Activated gamma-delta T cell treated with anti-CD3 and anti-CD28 coated beads, Interleukin-2, amount 50 U/mL, for 16 hours (primary cell): ENCODE measurements at regions not wholly inside any gene's neighbourhood (a gene's known extent, or its start where the extent isn't known, plus 50 kb on each side); places are given as distances from the start of the nearest gene placed in this dataset.
"Not testable (repeated sequence)": the region's sequence is repeated elsewhere in the genome, so short reads cannot be mapped to it uniquely, and the experiment has no call there.

Experiments
- DNase-seq: peaks from one replicate; pipeline ENCODE4 v3.0.0-alpha.2; 2020; ENCODE audit warnings: low read depth

DNA sequence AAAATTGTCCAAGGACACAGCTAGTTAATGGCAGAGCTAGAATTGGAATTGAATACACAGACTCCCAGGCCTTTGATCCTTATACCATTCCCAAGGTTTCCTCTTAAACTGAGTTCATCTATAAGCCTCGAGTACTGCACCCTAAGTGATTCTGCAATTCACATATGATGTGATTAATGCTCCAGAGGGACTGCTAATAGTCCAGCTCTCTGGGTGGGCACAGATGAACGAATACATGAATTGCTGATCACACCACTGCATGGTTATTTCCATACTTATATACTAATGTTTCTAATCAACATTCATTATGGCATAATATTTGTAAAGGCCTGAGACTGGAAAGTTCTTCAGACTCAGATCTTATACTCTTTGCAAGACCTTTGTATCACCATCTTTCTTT is 101.8 kb downstream of the NUFIP1 start:
- DNase-seq: no peak

DNA sequence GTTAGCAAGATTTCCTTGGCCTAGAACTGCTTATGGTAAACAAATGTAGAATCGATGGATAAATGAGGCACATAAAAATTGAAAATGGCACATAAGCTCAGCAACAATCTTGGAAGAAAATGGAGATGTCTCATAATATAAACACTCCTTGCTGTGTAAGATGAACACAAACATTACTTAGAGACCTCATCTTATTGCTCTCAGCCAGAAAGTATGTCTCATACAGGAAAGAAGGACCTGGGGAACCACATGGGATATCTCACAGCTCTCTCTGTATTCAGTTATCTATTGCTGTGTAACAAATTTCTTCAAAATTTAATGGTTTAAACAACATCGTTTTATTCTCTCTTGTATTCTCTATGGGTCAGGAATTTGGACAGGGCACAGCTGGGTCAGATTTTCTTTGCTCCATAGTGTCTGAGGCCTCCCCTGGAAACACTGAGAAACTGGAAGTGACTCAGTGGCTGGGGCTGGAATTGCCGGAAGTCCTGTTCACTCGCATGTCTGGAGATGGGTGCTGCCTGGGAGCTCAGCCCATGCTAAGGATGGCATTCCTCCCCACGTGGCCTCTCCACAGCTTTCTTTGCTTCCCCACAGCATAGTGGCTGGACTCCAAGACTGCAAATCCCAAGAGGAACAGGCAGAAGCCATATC is 105.1 kb downstream of the NUFIP1 start:
- no peak for DNase-seq

DNA sequence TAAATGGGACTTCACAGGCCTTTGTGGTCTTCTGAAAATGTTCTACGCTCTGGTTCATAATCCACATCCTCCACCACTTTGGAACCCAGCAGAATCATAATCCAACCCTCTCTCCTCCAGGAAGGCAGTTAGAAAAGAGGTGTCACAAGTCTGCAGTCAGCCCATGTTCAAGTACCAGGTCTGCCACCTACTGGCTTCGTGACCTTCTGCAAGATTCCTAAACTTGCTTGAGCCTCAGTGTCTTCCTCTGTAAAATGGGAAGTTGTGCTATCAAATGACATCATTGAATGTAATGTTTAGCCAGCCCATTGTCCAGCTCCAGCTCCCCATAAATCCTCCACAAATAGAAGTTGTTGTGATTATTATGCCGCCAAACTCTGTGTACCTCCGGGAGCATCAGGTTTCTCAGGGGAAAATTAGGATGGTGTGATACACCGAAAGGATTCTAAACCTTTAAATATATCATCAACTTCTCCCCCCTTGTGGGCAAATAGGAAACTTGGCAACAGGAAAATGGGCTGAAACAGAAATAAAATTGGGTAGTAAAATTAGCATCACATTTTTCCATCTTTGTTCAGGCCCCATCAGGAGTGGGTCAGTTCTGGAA is 109.7 kb downstream of the NUFIP1 start:
- DNase-seq: no peak

DNA sequence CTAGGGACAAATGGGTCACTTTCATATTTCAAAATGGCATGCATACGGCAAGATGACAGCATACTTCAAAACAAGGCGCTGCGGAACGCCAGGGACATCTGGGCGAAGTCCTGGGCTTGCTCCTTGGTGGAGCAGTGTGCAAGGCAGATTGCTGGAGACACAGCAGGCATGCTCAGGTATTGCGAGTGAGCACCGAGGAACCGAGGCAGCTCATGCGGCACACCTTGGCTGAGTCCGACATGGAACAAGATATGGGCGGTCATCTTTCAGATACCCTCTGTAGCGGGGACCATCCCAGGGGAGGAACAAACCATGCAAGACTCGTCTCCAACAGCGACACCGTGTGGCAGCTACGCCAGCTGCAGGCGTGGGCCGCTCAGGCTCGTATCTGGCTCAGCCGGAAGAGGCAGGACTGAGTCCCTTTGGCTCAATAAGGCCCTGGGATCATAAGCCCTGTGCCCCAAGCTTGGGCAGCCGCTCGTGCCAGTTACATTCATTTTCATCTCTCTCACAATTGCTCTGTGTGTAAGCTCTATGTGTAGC is 112.4 kb downstream of the NUFIP1 start:
- no peak for DNase-seq

DNA sequence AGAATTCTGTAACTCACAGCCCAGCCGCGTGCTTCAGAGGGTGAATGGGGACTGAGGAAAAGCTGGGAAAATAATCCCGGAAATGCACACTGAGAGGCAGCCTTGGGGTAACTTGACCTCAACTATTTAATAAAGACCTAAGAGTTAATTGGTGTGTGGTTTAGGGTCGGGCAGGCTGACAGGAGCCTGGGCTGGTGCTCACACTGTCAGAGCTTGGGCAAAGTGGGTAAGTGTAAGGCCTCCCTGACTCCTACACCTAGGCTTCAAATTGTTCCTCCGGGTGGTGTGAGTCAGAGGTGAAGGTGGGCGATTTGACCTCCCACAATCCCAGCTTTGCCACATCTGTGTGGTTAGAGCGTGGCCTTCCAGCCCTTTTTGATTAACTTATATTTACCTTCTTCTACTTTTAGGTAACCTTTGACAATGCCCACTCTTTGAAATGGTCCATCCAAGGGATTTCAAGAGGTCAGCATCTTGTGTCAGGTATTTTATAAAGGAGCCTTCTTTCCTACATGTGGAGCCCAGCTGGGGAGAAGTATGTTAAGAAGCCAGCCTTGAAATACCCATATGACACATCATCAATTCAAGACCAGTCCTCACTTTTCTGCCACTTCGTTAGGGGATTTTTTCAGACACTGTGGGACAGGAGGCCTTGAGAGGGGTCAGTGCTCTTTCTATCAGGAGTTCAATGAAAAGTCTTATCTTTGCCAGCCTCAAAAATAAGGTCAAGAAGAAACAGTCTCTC is 114.2 kb downstream of the NUFIP1 start:
- no peak for DNase-seq

DNA sequence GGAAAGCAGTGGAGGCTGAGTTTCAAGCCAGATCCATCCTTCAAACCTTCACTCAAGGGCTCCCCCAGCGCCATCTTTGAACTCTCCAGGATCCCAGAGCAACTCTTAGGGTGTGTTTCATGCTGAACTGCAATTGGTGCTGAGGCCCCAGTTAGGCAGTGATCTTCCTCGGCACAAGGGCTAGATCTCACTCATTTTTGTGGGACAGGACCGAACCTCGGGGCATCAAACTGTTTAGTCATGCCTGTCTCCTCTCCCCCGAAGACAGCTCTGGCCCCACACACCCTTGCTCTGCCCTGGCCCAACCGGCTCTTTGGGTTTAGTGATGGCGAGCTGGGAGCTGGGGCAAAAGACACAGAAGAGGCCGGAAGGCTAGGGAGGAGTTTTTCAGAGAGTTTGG is 115.1 kb downstream of the NUFIP1 start:
- no peak for DNase-seq

DNA sequence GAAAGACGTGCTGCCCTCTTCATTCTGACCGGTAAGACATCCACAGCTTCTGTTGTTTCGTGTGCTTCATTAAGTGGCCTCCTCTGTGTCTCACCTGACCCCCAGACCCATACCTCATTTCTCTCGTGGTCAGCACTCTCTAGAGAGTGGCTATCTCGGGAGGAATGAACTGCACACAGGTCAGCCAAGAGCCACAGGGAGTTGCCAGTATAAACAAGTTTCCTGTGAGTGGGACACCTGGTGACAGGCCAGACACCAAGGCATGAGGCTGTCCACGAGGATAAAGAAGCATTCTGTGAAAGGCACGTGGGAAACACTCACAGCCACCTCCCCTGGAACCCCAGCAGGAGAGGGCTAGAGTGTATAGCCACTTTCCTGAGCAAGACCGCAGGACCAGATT is 115.8 kb downstream of the NUFIP1 start:
- DNase-seq: no peak

DNA sequence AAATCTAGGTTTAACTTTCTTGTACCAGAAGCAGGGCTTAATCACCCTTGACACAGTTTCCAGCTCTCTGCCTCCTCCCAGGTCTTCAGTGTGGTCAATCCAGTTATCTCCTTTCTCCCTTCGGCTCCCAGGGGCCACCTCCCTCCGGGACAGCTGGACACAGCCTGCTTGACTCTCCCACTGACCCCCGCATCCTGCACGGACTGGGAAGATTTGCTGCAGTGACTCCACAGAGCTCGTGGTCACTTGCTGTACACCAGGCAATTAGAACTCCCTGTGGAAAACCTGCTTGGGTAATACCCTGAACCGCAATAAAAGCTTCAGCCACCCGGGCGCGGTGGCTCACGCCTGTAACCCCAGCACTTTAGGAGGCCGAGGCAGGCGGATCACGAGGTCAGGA is 116.5 kb downstream of the NUFIP1 start:
- DNase-seq: no peak

DNA sequence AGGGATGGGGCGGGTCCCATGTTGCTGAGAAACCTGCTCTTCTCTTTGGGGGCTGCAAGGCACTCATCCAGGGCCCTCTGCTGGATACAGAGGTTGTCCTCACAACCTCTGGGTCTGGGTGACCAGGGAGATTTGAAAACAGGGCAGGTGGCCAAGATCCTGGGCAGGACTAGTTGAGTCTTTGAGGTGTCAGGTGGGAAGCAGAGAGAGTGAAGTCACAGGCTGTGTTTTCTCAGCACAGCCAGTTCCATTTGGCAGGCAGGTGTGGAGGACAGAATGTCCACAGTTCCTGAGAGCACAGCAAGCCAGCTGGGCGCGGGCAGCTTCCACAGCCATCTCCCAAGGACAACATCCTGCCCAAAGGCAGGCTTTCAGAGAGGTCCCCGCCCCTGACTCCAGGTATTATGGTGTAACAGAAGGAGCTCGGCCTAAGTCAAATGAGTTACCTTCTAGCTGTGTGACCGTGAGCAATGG is 118.8 kb downstream of the NUFIP1 start:
- DNase-seq: no peak

DNA sequence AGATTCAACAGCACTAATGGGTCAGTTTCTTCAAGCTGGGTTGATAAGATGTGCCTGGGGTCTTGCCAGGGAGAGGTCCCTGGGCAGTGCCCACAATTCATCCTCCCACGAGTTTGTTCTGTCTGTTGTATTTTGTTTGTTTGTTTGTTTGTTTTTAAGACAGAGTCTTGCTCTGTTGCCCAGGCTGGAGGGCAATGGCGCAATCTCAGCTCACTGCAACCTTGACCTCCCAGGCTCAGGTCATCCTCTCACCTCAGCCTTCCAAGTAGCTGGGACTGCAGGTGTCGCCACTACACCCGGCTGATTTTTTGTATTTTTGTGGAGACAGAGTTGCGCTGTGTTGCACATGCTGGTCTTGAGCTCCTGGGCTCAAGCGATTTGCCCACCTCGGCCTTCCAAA is 120.1 kb downstream of the NUFIP1 start:
- DNase-seq: no peak

DNA sequence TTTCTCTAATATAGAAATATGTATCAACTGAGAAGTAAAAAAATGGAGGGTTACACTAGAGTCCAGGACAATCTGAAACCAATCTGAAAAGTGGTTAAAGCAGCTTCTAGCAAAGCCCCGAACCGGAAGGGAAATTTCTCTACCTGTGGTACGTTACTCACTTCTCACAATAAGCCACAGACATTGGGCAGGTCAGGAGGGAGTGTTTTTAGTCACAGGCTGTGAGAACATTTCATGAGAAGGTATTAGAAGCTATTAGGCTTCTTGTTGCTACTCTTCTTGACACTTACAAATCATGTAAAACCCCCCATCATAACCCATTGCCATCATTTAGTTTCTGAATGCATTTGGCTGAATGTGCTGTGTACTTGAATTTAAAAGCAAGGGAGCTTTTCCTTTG is 120.9 kb downstream of the NUFIP1 start:
- no peak for DNase-seq

DNA sequence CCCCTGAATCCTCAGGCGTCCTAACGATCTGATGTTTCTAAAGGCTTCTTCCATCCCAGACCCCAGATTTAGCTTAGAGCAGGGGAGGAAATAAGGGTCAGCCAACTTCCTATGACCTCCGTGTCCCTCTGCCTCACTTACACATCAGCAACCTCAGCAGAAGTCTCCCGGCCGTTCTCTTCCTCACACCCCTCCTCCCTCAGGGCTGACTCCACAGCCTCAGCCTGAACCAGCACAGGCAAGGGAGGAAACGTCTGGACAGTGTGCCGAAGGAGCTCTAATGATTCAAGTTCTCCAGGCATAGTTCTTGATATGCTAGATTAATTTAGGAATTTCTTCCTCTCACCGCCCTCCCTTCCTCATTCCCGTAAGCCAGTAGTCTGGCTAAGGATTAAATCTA is 121.4 kb downstream of the NUFIP1 start:
- DNase-seq: no peak

DNA sequence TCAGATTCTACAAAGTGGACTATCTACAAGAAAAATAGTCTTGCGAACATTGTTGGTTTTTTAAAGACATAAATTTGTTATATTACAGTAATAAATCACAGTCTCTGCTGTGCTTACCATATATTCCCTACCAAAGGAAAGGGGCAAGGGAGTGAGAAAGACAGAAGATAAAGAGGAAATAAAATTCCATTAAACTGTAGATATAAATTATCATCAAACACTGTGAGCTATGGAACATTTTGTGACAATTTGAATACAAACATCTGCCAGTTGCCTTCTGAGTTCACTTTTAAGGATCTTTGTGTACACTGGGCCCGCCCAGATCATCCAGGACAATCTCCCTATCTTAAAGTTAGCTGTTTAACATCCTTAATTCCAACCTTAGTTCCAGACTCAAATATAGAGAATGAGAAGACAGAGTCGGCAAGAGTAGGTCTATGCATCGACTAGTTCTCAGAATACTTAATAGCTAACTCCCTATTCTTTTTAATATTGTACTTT is 122.8 kb downstream of the NUFIP1 start:
- no peak for DNase-seq

DNA sequence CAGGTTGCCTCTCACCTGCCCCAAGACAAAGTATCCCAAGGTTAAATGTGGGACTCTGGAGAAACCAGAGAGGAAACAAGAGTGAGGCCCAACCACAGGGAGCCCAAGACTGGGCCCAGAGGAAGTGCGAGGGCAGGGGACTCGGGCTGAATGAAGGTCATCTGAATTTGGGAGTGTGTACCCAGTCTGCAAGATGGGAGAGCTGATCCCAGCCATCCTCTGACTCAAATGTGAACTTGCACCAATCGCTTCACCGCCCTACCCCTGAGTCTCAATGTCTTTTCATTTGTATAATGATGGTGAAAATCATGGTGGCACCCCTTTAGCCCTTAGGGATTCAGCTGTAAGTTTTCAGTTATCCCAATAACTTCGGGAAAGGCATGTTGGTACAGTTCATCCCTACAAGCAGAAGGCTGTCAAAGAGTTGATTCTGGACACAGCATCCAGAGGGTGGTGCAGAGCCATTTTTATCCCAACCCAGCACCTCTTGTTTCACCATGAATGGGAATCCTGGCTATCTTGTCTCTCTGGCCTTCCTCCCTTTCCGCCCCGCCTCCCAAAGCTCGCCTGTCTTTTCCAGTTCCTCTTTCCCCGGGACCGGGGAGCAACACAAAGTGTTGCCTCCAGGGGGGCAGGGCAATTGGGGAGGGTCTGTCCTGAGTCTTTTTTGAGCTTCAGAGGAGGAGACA is 123.4 kb downstream of the NUFIP1 start:
- no peak for DNase-seq

DNA sequence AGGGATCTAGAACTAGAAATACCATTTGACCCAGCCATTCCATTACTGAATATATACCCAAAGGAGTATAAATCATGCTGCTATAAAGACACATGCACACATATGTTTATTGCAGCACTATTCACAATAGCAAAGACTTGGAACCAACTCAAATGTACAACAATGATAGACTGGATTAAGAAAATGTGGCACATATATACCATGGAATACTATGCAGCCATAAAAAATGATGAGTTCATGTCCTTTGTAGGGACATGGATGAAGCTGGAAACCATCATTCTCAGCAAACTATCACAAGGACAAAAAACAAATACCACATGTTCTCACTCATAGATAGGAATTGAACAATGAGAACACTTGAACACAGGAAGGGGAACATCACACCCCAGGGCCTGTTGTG is 125.6 kb downstream of the NUFIP1 start:
- not testable (repeated sequence) for DNase-seq

DNA sequence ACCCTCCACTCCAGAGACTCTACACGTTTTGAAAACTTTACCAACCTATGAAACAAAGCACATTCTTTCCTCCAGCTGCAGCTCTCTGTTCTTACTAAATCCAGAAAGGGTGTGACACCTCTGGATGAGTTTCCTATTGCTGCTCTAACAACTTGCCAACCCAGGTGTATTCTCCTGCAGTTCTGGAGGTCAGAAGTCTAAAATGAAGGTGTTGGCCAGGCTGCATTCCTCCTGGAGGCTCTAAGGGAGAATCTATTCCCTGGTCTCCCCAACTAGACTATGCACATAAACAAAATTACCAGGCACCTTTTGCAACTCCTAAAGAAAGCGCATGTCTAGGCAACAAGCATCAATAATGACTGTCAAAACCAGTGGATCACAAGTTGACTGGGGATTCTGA is 128.8 kb downstream of the NUFIP1 start:
- DNase-seq: no peak

DNA sequence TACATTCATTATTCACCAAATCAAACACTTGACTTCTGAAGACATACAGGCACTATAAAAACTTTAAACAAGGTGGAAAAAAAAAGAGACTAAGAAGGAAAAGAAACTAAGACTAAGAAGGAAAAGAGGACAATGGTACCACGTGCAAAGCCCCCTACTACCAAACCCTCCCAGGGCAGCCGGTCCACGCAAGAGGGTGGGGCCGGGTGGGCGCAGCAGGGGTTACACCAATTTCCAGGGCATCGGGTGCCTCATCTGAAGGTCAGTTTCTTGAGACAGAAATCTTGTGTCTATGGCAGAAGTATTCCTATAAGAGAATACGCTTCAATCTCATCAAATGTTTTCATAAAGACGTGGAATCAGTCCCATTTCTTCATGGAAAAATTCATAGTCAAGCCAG is 131.5 kb downstream of the NUFIP1 start:
- no peak for DNase-seq

DNA sequence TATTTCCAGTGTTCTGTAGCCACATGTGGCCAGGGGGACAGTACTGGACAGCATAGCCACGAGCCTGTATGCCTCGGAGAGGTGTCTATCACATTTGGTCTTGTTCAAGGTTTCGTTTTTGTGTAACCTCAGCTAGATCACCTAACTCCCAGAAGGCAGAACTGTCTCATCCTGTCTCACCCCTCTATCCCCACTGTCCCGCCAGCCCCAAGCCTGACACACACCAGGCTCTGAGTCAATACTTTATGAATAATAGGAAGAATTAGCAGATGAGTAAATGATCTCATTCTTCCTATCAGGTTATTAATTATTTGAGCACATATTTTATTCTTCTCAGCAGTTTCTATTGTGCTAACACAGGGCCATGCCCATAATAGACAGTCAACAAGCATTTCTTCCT is 132.2 kb downstream of the NUFIP1 start:
- DNase-seq: no peak

DNA sequence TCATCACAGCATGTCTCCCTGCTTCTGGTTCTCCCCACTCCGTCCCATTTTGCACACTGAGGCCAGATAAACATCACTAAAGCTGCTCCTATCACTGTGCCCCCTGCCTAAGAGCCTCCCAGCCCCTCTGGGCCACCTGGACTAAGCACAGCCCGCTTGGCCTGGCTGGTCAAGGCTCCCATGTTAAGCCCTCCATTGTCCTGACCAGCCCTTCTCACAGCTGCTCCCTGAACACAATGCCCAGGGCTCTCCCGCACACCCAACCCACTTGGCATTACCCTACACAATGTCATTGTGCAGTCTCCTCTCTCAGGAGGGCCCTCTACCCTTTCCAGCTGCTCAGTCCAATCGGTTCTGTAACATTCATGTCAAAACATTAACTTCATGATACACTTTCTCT is 133.4 kb downstream of the NUFIP1 start:
- DNase-seq: no peak

DNA sequence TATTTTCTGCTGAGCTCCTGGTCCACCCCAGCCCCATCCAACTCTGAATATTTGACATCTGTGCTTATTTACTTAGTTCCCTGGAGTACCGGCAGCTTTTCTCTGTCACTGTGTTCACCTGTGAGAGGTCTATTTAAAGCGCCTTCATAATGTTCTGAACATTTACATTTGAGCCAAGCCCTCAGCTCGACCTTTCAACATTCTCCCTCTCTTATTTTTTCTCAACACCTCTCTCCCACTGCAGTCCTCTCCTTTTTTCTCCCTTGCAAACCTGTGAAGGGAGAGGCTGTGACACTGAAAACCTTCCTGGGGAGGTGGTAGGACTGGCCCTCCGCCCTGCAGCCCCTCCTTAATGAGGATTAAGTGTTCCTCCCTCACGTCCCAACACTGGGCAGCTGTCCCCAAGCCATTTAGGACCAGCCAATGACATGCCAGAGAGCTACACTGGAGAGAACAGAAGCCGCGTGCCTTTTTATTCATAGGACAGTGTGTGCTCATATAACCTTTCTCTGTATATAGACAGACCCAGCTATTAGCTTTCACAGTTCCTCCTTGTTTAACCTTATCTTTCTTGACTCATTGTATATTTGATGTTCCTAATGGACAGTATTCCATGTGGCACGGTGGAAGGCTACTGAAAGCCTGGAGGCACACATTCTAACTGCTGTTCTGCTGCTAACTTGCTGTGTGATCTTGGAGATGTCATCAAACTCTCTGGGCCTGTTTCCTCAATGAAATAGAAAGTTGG is 134.8 kb downstream of the NUFIP1 start:
- no peak for DNase-seq

DNA sequence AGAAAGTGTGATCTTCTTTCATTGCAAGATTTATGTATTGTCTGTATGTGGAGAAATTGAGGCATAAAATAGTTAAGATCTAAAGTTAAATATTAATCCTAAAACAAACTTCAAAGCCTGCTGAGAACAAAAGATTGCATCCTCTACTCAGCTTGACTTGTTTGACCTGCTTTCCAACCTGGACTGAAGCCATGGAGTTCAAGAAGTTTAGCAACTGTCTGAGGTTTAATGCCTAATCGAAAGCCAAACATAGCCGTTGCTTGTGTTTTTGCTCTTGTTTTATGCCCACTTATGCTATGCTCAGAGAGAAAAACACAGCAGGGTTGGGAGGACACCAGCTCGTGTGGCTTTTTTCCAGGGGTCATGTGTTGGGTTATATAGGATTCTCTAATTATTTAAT is 135.6 kb downstream of the NUFIP1 start:
- DNase-seq: no peak
